22Rv1 (cell line): ENCODE measurements at regions not wholly inside any gene's neighbourhood (a gene's known extent, or its start where the extent isn't known, plus 50 kb on each side); places are given as distances from the start of the nearest gene placed in this dataset.

Experiments
- H3K27ac ChIP-seq: fragments of 450-650 bp; 2 replicates; pipeline ENCODE4 v1.5.1; 2017
- ZFX ChIP-seq: fragments of 450-650 bp; IDR thresholded peaks from 2 replicates; pipeline ENCODE4 v1.6.1; 2017; ENCODE audit warnings: antibody characterized with exemption, borderline replicate concordance
- TF ChIP-seq, protein P1 (sequence below): fragments of 450-650 bp; IDR thresholded peaks from 2 replicates; pipeline ENCODE4 v1.5.1; 2017; ENCODE audit warnings: mild to moderate bottlenecking

DNA sequence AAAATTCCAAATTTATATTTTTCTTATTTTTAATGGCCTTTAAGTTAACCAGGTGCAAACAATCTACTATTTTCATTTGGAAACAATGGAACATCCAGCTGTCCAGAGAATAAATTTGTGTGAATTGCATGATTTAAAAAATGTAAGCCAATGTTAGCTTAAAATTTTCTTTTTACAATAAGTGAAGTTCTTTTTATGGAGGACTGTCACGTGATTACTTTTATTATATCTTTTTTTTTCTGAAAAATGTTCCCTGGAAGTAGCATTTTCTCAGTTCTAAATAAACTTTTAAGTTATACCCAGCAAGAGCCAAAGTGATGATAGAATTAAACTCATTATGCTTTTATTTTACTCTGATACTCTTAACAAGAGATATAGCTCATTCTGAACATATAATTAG lies 267.7 kb upstream of the SLC35B3 start:
- H3K27ac ChIP-seq, result no peak overlapping the region
- TF ChIP-seq ZFX, result no peak
- TF ChIP-seq, protein P1, sequence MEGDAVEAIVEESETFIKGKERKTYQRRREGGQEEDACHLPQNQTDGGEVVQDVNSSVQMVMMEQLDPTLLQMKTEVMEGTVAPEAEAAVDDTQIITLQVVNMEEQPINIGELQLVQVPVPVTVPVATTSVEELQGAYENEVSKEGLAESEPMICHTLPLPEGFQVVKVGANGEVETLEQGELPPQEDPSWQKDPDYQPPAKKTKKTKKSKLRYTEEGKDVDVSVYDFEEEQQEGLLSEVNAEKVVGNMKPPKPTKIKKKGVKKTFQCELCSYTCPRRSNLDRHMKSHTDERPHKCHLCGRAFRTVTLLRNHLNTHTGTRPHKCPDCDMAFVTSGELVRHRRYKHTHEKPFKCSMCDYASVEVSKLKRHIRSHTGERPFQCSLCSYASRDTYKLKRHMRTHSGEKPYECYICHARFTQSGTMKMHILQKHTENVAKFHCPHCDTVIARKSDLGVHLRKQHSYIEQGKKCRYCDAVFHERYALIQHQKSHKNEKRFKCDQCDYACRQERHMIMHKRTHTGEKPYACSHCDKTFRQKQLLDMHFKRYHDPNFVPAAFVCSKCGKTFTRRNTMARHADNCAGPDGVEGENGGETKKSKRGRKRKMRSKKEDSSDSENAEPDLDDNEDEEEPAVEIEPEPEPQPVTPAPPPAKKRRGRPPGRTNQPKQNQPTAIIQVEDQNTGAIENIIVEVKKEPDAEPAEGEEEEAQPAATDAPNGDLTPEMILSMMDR, result no peak

DNA sequence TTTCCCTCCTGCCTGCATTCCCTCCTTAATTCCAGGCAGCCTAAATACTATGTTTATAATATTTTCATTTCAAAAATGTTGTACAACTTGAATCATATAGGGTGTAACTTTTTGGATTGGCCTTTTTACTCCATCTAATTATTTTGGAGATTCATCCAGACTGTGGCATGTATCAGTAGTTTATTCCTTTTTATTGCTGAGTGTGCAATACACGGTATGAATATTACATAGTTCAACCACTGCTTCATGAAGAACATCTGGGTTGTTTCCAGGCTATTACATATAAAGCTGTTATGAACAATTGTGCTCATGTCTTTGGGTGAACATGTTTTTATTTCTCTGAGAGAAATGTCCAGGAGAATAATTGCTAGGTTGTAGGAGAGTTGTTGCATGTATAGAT lies 253.5 kb upstream of the SLC35B3 start:
- no peak overlapping the region for H3K27ac ChIP-seq
- TF ChIP-seq, protein P1, result no peak
- TF ChIP-seq ZFX, result no peak

DNA sequence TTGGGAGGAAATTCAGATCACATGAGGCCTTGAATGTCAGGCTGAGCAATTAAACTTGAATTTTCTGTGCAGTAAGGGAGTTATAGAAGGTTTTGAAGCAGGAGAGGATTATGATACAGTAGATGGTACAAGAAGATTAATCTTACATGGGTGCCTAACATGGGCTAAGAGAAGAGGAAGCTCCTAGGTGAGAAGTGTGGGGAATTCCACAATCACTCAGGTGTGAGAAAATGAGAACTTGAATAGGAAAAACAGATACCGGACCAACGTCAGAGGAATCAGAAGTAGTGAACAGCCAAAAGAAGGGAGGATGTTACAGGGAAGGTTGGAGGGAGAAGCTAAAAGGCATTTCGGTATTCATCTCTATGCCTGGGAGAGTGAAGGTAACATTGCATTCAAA lies 250.7 kb upstream of the SLC35B3 start:
- no peak for TF ChIP-seq ZFX
- TF ChIP-seq, protein P1, result no peak
- no peak overlapping the region for H3K27ac ChIP-seq

DNA sequence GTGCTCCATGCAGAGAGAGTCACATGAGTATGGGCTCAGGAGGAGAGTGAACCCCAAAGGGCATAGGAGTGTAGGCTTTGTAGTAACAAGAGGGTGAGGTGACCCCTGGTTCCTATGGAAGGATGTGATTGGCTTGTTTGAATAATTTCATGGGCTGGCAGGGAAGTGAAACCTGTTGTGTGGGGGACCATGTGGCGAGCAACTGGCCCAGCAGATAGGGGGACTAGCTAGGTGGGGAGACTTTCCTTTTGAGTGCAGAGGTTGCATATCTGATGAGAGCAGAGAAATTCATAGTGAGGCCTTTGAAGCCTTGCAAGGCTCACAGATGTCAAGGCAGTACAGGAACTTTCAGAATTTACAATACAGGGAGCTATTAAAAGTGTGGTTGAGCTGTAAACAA lies 247.9 kb upstream of the SLC35B3 start:
- no peak overlapping the region for H3K27ac ChIP-seq
- no peak for TF ChIP-seq ZFX
- TF ChIP-seq, protein P1, result no peak

DNA sequence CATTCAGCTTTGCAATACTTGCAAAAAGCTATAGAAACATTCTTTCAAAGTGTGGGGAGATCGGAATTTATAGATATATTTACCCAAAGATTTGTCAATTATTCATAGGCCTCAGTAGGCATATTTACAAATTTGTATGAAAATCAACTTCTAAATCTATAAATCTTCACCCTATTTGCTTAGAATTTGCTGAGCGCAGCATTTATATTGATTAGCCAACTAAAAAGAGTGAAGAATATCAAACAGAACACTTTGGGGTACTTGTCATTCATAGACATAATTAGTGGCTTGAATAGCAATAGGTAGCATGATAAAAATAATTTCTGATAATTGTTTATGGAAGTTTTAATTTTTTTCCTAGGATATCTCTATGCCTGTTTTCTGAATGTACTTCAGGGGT lies 244.5 kb upstream of the SLC35B3 start:
- TF ChIP-seq, protein P1, result no peak
- TF ChIP-seq ZFX, result no peak
- H3K27ac ChIP-seq, result no peak overlapping the region

DNA sequence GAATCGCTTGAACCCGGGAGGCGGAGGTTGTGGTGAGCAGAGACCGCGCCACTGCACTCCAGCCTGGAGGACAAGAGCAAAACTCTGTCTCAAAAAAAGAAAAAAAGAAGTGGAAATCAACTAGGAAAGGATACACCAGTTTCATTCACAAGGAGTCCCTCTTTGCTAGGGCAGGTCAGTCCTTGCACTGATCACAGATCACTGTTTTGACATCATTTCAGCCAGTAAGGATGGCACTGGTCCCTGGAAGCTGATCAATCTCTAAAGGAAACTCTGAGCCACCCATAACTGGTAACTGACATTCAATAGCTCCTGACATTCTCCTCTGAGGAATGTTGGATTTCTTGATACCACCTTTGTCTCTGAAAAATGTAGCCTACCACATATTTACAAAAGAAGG lies 243.1 kb upstream of the SLC35B3 start:
- no peak overlapping the region for H3K27ac ChIP-seq
- TF ChIP-seq ZFX, result no peak
- TF ChIP-seq, protein P1, result no peak

DNA sequence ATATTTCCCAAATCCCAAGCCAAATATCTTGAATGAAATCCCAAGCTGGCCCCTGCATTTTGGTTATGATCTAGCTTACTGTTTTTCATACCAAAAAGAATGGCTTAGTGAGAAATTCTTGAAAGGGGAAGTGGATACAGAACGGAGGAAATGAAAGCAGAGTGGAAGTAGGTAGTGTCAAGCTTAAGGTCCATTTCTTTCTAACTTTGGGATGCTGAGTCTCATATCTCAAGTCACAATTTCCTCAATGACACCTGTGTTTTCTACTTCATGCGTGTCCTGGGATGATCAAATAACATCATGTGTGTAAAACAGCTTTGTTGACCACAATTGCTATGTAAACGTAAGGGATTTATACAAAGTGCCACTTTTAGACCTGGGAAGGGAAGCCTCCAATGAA lies 238.8 kb upstream of the SLC35B3 start:
- TF ChIP-seq ZFX, result no peak
- H3K27ac ChIP-seq, result no peak overlapping the region

DNA sequence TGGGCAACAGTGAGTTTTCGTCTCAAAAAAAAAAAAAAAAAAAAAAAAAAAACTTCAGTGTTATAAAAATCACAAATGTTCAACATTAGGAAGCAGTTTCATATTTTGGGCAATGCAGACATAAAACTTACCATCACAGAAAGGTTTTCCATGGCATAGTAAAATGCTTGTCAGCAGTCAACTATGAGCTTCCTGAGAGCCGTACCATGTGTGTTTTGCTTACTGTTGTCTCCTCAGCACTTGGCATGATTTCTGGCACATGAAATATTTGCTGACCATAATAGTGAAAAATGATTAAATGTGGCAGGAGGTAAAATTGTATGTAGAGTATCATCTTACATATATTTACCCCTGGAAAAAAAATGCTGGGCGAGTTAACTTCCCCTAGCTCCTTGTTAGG lies 237.5 kb upstream of the SLC35B3 start:
- H3K27ac ChIP-seq, result no peak overlapping the region
- TF ChIP-seq, protein P1, result no peak
- no peak for TF ChIP-seq ZFX
